MM.1S (cell line): ENCODE measurements at regions not wholly inside any gene's neighbourhood (a gene's known extent, or its start where the extent isn't known, plus 50 kb on each side); places are given as distances from the start of the nearest gene placed in this dataset.

ENCODE experiments used
- CTCF ChIP-seq: fragments of 300-600 bp; sonication (generic); IDR thresholded peaks from 2 replicates; pipeline ENCODE4 v1.5.1; 2016; ENCODE audit warnings: antibody characterized with exemption, low read length, mixed read lengths
- EZH2 ChIP-seq: fragments of 300-600 bp; sonication (generic); optimal IDR thresholded peaks from 2 replicates; pipeline ENCODE3; 2017; ENCODE audit warnings: low read depth, mild to moderate bottlenecking, antibody characterized with exemption, low read length, mixed read lengths
- EZH2phosphoT487 ChIP-seq: fragments of 300-600 bp; sonication (generic); IDR thresholded peaks from 2 replicates; pipeline ENCODE4 v1.6.1; 2018; ENCODE audit warnings: antibody characterized with exemption, low read length

GRCh38 chr14:53628261-53628660 lies 328.4 kb downstream of the BMP4 start:
- TF ChIP-seq CTCF (no peak), EZH2 (no peak), EZH2phosphoT487 (no peak)
